ENCODE measurements at regions not wholly inside any gene's neighbourhood (a gene's known extent, or its start where the extent isn't known, plus 50 kb on each side); places are given as distances from the start of the nearest gene placed in this dataset.
"Not testable (repeated sequence)": the region's sequence is repeated elsewhere in the genome, so short reads cannot be mapped to it uniquely, and the experiment has no call there.

GRCh38 chr12:11540156-11540555, 109.3 kb upstream of the ETV6 start:
- DNase-seq, result no peak

GRCh38 chr12:11540615-11541310, 108.7 kb upstream of the ETV6 start:
- no peak for DNase-seq

- no peak for DNase-seq
Measured at GRCh38 chr12:11542599-11542998, 106.9 kb upstream of the ETV6 start.

GRCh38 chr12:11543457-11544158, 105.9 kb upstream of the ETV6 start:
- no peak for DNase-seq

GRCh38 chr12:11545484-11546330, 103.8 kb upstream of the ETV6 start:
- peak in 1 of 3 donors; percentile 29 for DNase-seq

GRCh38 chr12:11546582-11547270, 102.7 kb upstream of the ETV6 start:
- not testable (repeated sequence) for DNase-seq

GRCh38 chr12:11547271-11547646, 102.2 kb upstream of the ETV6 start:
- DNase-seq, result not testable (repeated sequence)

GRCh38 chr12:11549119-11549518, 100.4 kb upstream of the ETV6 start:
- no peak for DNase-seq

- peak; percentile 76 to 81 (median 77) for DNase-seq
Measured at GRCh38 chr12:11553871-11554533, 95.5 kb upstream of the ETV6 start.

- no peak for DNase-seq
Measured at GRCh38 chr12:11555195-11555594, 94.3 kb upstream of the ETV6 start.

- DNase-seq, result peak in 2 of 3 donors; percentile 9 to 29
Measured at GRCh38 chr12:11555743-11556625, 93.5 kb upstream of the ETV6 start.

GRCh38 chr12:11556682-11557081, 92.8 kb upstream of the ETV6 start:
- DNase-seq, result no peak

GRCh38 chr12:11559626-11560340, 89.7 kb upstream of the ETV6 start:
- DNase-seq, result peak in 2 of 3 donors; percentile 32 to 41

GRCh38 chr12:11561411-11561810, 88.1 kb upstream of the ETV6 start:
- DNase-seq, result no peak

GRCh38 chr12:11563785-11564739, 85.4 kb upstream of the ETV6 start:
- DNase-seq, result no peak

GRCh38 chr12:11564984-11565651, 84.4 kb upstream of the ETV6 start:
- no peak for DNase-seq

- peak; percentile 33 to 54 (median 38) for DNase-seq
Measured at GRCh38 chr12:11565752-11566151, 83.7 kb upstream of the ETV6 start.

- DNase-seq, result no peak
Measured at GRCh38 chr12:11568155-11568761, 81.2 kb upstream of the ETV6 start.
